NCI-H187 treated with DMSO at 0.1 percent for 48 hours (cell line): ENCODE measurements at regions not wholly inside any gene's neighbourhood (a gene's known extent, or its start where the extent isn't known, plus 50 kb on each side); places are given as distances from the start of the nearest gene placed in this dataset.
"Not testable (repeated sequence)": the region's sequence is repeated elsewhere in the genome, so short reads cannot be mapped to it uniquely, and the experiment has no call there.

ENCODE experiments used
- DNase-seq: peaks from one replicate; lab custom pipeline; 2025; lab: John Stamatoyannopoulos, UW

GRCh38 chr10:117750616-117751015 is 208.1 kb downstream of the EMX2 start:
- DNase-seq: no peak

GRCh38 chr10:117751259-117751658 is 208.7 kb downstream of the EMX2 start:
- no peak for DNase-seq

- DNase-seq: no peak
Observed at GRCh38 chr10:117752103-117752502, 209.6 kb downstream of the EMX2 start.

GRCh38 chr10:117754770-117755658 is 212.5 kb downstream of the EMX2 start:
- DNase-seq: no peak

GRCh38 chr10:117755659-117756014 is 213.1 kb downstream of the EMX2 start:
- DNase-seq: no peak

GRCh38 chr10:117757086-117757720 is 214.7 kb downstream of the EMX2 start:
- no peak for DNase-seq

- no peak for DNase-seq
Observed at GRCh38 chr10:117759266-117759665, 216.7 kb downstream of the EMX2 start.

- no peak for DNase-seq
Observed at GRCh38 chr10:117761695-117762094, 219.1 kb downstream of the EMX2 start.

- no peak for DNase-seq
Observed at GRCh38 chr10:117762126-117762818, 219.7 kb downstream of the EMX2 start.

- no peak for DNase-seq
Observed at GRCh38 chr10:117762819-117763172, 220.2 kb downstream of the EMX2 start.

GRCh38 chr10:117763528-117763927 is 221.0 kb downstream of the EMX2 start:
- DNase-seq: no peak

- DNase-seq: no peak
Observed at GRCh38 chr10:117768333-117769042, 225.9 kb downstream of the EMX2 start.

GRCh38 chr10:117775526-117775925 is 233.0 kb downstream of the EMX2 start:
- DNase-seq: no peak

GRCh38 chr10:117777222-117777621 is 234.7 kb downstream of the EMX2 start:
- not testable (repeated sequence) for DNase-seq

- DNase-seq: no peak
Observed at GRCh38 chr10:117778241-117778640, 235.7 kb downstream of the EMX2 start.

GRCh38 chr10:117780411-117780810 is 237.9 kb downstream of the EMX2 start:
- DNase-seq: no peak

GRCh38 chr10:117781216-117781831 is 238.8 kb downstream of the EMX2 start:
- DNase-seq: no peak

GRCh38 chr10:117782276-117782675 is 239.7 kb downstream of the EMX2 start:
- no peak for DNase-seq

GRCh38 chr10:117783698-117784395 is 241.3 kb downstream of the EMX2 start:
- DNase-seq: no peak

- no peak for DNase-seq
Observed at GRCh38 chr10:117784776-117785175, 242.2 kb downstream of the EMX2 start.

GRCh38 chr10:117788911-117789310 is 246.4 kb downstream of the EMX2 start:
- no peak for DNase-seq
